ENCODE measurements at regions not wholly inside any gene's neighbourhood (a gene's known extent, or its start where the extent isn't known, plus 50 kb on each side); places are given as distances from the start of the nearest gene placed in this dataset.

DNA sequence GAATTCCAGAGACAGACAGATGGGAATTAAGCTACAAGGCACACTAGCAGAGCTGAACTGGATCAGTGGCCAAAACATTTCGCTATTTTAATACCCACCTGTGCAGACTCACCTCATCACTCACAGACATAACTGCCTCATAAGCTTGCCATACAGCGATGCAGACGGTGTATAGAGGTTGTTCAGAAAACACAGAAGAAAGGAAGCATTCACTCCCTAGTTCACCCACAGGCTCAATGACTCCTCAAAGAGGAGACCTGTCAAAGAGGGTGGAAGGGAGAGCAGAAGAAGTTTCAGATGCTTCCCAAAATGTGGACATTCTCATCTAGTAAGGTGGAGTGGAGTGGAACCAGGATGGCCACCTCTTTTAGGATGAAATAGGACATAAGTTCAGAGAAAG lies 81.7 kb upstream of the SPHKAP start:
- TF ChIP-seq, protein P1, sequence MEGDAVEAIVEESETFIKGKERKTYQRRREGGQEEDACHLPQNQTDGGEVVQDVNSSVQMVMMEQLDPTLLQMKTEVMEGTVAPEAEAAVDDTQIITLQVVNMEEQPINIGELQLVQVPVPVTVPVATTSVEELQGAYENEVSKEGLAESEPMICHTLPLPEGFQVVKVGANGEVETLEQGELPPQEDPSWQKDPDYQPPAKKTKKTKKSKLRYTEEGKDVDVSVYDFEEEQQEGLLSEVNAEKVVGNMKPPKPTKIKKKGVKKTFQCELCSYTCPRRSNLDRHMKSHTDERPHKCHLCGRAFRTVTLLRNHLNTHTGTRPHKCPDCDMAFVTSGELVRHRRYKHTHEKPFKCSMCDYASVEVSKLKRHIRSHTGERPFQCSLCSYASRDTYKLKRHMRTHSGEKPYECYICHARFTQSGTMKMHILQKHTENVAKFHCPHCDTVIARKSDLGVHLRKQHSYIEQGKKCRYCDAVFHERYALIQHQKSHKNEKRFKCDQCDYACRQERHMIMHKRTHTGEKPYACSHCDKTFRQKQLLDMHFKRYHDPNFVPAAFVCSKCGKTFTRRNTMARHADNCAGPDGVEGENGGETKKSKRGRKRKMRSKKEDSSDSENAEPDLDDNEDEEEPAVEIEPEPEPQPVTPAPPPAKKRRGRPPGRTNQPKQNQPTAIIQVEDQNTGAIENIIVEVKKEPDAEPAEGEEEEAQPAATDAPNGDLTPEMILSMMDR (IDR thresholded peaks at IDR 0.05): no peak
- Histone ChIP-seq H3K36me3 (no peaks in the 10 kb centered on the region), H3K4me3 (no peak overlapping the region), H3K4me1 (no peaks in the 10 kb centered on the region), H3K9me3 (no peaks in the 10 kb centered on the region), H3K27me3 (no peaks in the 10 kb centered on the region), H3K27ac (no peak overlapping the region)
- no peak for DNase-seq (ENCODE audit: low spot score in 2 of 2)
- intact Hi-C loops (cut with DNase I): no loop called here

DNA sequence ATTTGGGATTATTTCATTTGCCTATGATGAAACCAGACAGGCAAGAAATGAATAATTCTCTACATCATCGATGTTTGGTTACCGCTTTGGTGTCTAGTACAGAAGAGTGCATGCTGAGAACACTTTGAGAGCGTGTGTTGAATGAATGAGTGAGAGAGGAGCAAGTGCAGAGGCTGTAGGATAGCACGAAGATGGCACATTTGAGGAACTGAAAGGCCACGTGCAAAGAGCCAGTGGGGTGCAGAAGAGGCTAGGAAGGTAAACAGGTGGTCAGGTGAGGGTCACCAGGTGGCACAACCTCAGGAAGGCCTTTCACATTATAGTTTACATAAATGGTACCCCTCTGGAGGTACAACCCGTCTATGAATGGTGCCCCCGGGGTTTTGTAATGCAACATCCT lies 80.1 kb upstream of the SPHKAP start:
- DNase-seq (ENCODE audit: low spot score in 2 of 2): no peak
- H3K4me1 ChIP-seq: no peaks in the 10 kb centered on the region

GRCh38 chr2:228257379-228257778 lies 75.9 kb upstream of the SPHKAP start:
- H3K4me1 ChIP-seq: no peaks in the 10 kb centered on the region
- intact Hi-C loops (cut with DNase I): no loop called here
- TF ChIP-seq, protein P1 (IDR thresholded peaks at IDR 0.05): no peak

More for the DNA sequence above, 80.1 kb upstream of the SPHKAP start:
- H3K36me3 ChIP-seq: no peaks in the 10 kb centered on the region
- TF ChIP-seq, protein P1 (IDR thresholded peaks at IDR 0.05): no peak
- H3K9me3 ChIP-seq: no peaks in the 10 kb centered on the region
- no peak overlapping the region for H3K27ac ChIP-seq
- intact Hi-C loops (cut with DNase I): no loop called here
- H3K4me3 ChIP-seq: no peak overlapping the region
- H3K27me3 ChIP-seq: no peaks in the 10 kb centered on the region

GRCh38 chr2:228253752-228254151 lies 72.3 kb upstream of the SPHKAP start:
- Histone ChIP-seq H3K36me3 (no peaks in the 10 kb centered on the region), H3K4me3 (no peak overlapping the region), H3K4me1 (no peaks in the 10 kb centered on the region), H3K9me3 (no peaks in the 10 kb centered on the region), H3K27me3 (no peaks in the 10 kb centered on the region), H3K27ac (no peak overlapping the region)
- no peak for DNase-seq (ENCODE audit: low spot score in 2 of 2)
- intact Hi-C loops (cut with DNase I): no loop called here
- TF ChIP-seq, protein P1 (IDR thresholded peaks at IDR 0.05): no peak

More at GRCh38 chr2:228257379-228257778, 75.9 kb upstream of the SPHKAP start:
- Histone ChIP-seq H3K4me3 (no peak overlapping the region), H3K9me3 (no peaks in the 10 kb centered on the region), H3K36me3 (no peaks in the 10 kb centered on the region), H3K27ac (no peak overlapping the region), H3K27me3 (no peaks in the 10 kb centered on the region)
- no peak for DNase-seq (ENCODE audit: low spot score in 2 of 2)

GRCh38 chr2:228247335-228247734 lies 65.8 kb upstream of the SPHKAP start:
- intact Hi-C loops (cut with DNase I): no loop called here
- no peaks in the 10 kb centered on the region for H3K9me3 ChIP-seq

More at GRCh38 chr2:228247335-228247734, 65.8 kb upstream of the SPHKAP start:
- H3K27me3 ChIP-seq: no peaks in the 10 kb centered on the region
- H3K36me3 ChIP-seq: no peaks in the 10 kb centered on the region
- H3K27ac ChIP-seq: no peak overlapping the region
- TF ChIP-seq, protein P1 (IDR thresholded peaks at IDR 0.05): no peak
- no peak overlapping the region for H3K4me3 ChIP-seq
- no peaks in the 10 kb centered on the region for H3K4me1 ChIP-seq
- no peak for DNase-seq (ENCODE audit: low spot score in 2 of 2)

Data from ascending aorta (tissue), 2 donors.